ENCODE measurements at regions not wholly inside any gene's neighbourhood (a gene's known extent, or its start where the extent isn't known, plus 50 kb on each side); places are given as distances from the start of the nearest gene placed in this dataset.

GRCh38 chr12:126762150-126762549 is 1504.8 kb upstream of the TMEM132C start:
- ATAC-seq: no peak
- no peaks in the 10 kb centered on the region for H3K4me1 Mint-ChIP-seq
- peaks cover 88% of the 10 kb centered on the region for H3K9me3 Mint-ChIP-seq
- peaks cover 18% of the 10 kb centered on the region for H3K27me3 Mint-ChIP-seq (ENCODE audit: low read depth)
- H3K4me3 Mint-ChIP-seq: no peak overlapping the region
- H3K27ac Mint-ChIP-seq: no peak overlapping the region
- H3K36me3 Mint-ChIP-seq: peaks cover 77% of the 10 kb centered on the region
- POLR2A ChIA-PET: no interaction called here
- CTCF ChIA-PET: no interaction called here
- DNase-seq (ENCODE audit: low spot score): no peak
- TF ChIP-seq USF1 (CRISPR knock-in tag; IDR thresholded peaks at IDR 0.05) (no peak), HMGA2 (CRISPR knock-in tag; IDR thresholded peaks at IDR 0.05) (no peak), PREB (CRISPR knock-in tag; IDR thresholded peaks at IDR 0.05; ENCODE audit: borderline replicate concordance) (no peak), ZNF512 (CRISPR knock-in tag; IDR thresholded peaks at IDR 0.05; ENCODE audit: borderline replicate concordance) (no peak), FOXP1 (CRISPR knock-in tag; IDR thresholded peaks at IDR 0.05; ENCODE audit: borderline replicate concordance) (no peak), ATF2 (CRISPR knock-in tag; IDR thresholded peaks at IDR 0.05; ENCODE audit: borderline replicate concordance, low read depth) (no peak), ATF1 (CRISPR knock-in tag; IDR thresholded peaks at IDR 0.05) (no peak), MAX (CRISPR knock-in tag; IDR thresholded peaks at IDR 0.05) (no peak), GABPB1 (CRISPR knock-in tag; IDR thresholded peaks at IDR 0.05) (no peak), ZNF396 (CRISPR knock-in tag; IDR thresholded peaks at IDR 0.05; ENCODE audit: borderline replicate concordance) (no peak), TEAD4 (CRISPR knock-in tag; IDR thresholded peaks at IDR 0.05) (no peak), ZBTB21 (CRISPR knock-in tag; IDR thresholded peaks at IDR 0.05; ENCODE audit: borderline replicate concordance) (no peak), FOXJ3 (CRISPR knock-in tag; IDR thresholded peaks at IDR 0.05; ENCODE audit: borderline replicate concordance) (no peak), IRF2 (CRISPR knock-in tag; IDR thresholded peaks at IDR 0.05; ENCODE audit: borderline replicate concordance, low read depth) (no peak), CREB1 (CRISPR knock-in tag; IDR thresholded peaks at IDR 0.05) (no peak), ZBTB43 (CRISPR knock-in tag; IDR thresholded peaks at IDR 0.05) (no peak)

- Mint-ChIP-seq H3K27me3 (ENCODE audit: low read depth) (peaks cover 14% of the 10 kb centered on the region), H3K36me3 (peaks cover 76% of the 10 kb centered on the region), H3K9me3 (peaks cover 85% of the 10 kb centered on the region), H3K4me3 (no peak overlapping the region), H3K4me1 (no peaks in the 10 kb centered on the region), H3K27ac (no peak overlapping the region)
- POLR2A ChIA-PET: no interaction called here
- DNase-seq (ENCODE audit: low spot score) (no peak), ATAC-seq (no peak)
- CTCF ChIA-PET: no interaction called here
- TF ChIP-seq FOXP1 (CRISPR knock-in tag; IDR thresholded peaks at IDR 0.05; ENCODE audit: borderline replicate concordance) (no peak), SOX15 (CRISPR knock-in tag; IDR thresholded peaks at IDR 0.05) (no peak), ARID4B (CRISPR knock-in tag; IDR thresholded peaks at IDR 0.05; ENCODE audit: borderline replicate concordance) (no peak), TEAD4 (CRISPR knock-in tag; IDR thresholded peaks at IDR 0.05) (no peak), HMGA2 (CRISPR knock-in tag; IDR thresholded peaks at IDR 0.05) (no peak), PREB (CRISPR knock-in tag; IDR thresholded peaks at IDR 0.05; ENCODE audit: borderline replicate concordance) (no peak), CDX4 (CRISPR knock-in tag; IDR thresholded peaks at IDR 0.05; ENCODE audit: borderline replicate concordance) (no peak), RELA (CRISPR knock-in tag; IDR thresholded peaks at IDR 0.05; ENCODE audit: borderline replicate concordance) (no peak), NFATC4 (CRISPR knock-in tag; IDR thresholded peaks at IDR 0.05) (no peak)
Measured at GRCh38 chr12:126763359-126763758, 1503.6 kb upstream of the TMEM132C start.
